ENCODE measurements at regions not wholly inside any gene's neighbourhood (a gene's known extent, or its start where the extent isn't known, plus 50 kb on each side); places are given as distances from the start of the nearest gene placed in this dataset.

GRCh38 chr3:59262076-59262498, 212.3 kb upstream of the CFAP20DC start:
- TF ChIP-seq, protein P1, sequence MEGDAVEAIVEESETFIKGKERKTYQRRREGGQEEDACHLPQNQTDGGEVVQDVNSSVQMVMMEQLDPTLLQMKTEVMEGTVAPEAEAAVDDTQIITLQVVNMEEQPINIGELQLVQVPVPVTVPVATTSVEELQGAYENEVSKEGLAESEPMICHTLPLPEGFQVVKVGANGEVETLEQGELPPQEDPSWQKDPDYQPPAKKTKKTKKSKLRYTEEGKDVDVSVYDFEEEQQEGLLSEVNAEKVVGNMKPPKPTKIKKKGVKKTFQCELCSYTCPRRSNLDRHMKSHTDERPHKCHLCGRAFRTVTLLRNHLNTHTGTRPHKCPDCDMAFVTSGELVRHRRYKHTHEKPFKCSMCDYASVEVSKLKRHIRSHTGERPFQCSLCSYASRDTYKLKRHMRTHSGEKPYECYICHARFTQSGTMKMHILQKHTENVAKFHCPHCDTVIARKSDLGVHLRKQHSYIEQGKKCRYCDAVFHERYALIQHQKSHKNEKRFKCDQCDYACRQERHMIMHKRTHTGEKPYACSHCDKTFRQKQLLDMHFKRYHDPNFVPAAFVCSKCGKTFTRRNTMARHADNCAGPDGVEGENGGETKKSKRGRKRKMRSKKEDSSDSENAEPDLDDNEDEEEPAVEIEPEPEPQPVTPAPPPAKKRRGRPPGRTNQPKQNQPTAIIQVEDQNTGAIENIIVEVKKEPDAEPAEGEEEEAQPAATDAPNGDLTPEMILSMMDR (IDR thresholded peaks at IDR 0.05; ENCODE audit: low read length), result no peak
- no peak for TF ChIP-seq EZH2 (optimal IDR thresholded peaks at IDR 0.05; ENCODE audit: low read depth, low read length)

Data from MM.1S (cell line).